ENCODE measurements at regions not wholly inside any gene's neighbourhood (a gene's known extent, or its start where the extent isn't known, plus 50 kb on each side); places are given as distances from the start of the nearest gene placed in this dataset.

DNA sequence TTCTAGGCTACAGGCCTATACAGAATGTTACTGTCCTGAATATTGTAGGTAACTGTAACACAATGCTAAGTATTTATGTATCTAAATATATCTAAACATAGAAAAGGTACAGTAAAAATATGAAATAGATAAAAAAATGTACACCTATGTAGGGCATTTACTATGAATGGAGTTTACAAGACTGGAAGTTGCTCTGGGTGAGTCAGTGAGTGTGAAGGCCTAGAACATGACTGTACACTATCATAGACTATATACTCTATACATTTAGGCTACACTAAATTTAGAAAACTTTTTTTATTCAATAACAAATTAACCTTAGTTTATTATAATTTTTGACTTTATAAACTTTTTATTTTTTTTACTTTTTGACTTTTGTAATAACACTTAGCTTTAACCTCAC is 136.9 kb downstream of the DUSP10 start:
- CTCF ChIA-PET, result no interaction called here
- Histone ChIP-seq H3K4me3 (ENCODE audit: low read depth in 2 of 2, low read length in 1 of 2) (no peak overlapping the region), H3K36me3 (replicated peaks in 1 of 2; ENCODE audit: control insufficient read depth in 1 of 2, insufficient read depth in 2 of 2, low read length in 1 of 2) (no peaks in the 10 kb centered on the region), H3K27me3 (ENCODE audit: insufficient read depth) (no peaks in the 10 kb centered on the region), H3K4me1 (ENCODE audit: control insufficient read depth in 1 of 2, insufficient read depth in 2 of 2, low read depth in 1 of 2, low read length in 1 of 2) (no peaks in the 10 kb centered on the region), H3K9me3 (no peaks in the 10 kb centered on the region), H3K4me2 (no peak overlapping the region), H2AFZ (ENCODE audit: low read depth) (0 out of 2 replicates have a peak overlapping the region, but pooled peaks have one; percentile 31), H4K20me1 (ENCODE audit: insufficient read depth) (no peaks in the 10 kb centered on the region), H3K79me2 (ENCODE audit: insufficient read depth) (no peaks in the 10 kb centered on the region), H3K9ac (no peak overlapping the region), H3K27ac (ENCODE audit: low read depth in 2 of 2, low read length in 1 of 2) (no peak overlapping the region), H3K9me2 (no peaks in the 10 kb centered on the region), H3F3A (replicated peaks; ENCODE audit: insufficient read depth) (no peaks in the 10 kb centered on the region)
- no peak for DNase-seq
- POLR2A ChIA-PET, result no interaction called here
- TF ChIP-seq, protein P1, sequence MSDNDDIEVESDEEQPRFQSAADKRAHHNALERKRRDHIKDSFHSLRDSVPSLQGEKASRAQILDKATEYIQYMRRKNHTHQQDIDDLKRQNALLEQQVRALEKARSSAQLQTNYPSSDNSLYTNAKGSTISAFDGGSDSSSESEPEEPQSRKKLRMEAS (IDR thresholded peaks at IDR 0.05; ENCODE audit: low read depth), result no peak
- TF ChIP-seq RAD21 (IDR thresholded peaks at IDR 0.05; ENCODE audit: low read length) (no peak), CHD2 (IDR thresholded peaks at IDR 0.05; ENCODE audit: low read length, partially characterized antibody) (no peak), RCOR1 (IDR thresholded peaks at IDR 0.05; ENCODE audit: low read length) (no peak), NFIC (IDR thresholded peaks at IDR 0.05; ENCODE audit: borderline replicate concordance) (no peak), ELF1 (IDR thresholded peaks at IDR 0.05) (no peak), MEF2A (IDR thresholded peaks at IDR 0.05; ENCODE audit: borderline replicate concordance, low read depth) (no peak), EZH2phosphoT487 (IDR thresholded peaks at IDR 0.05; ENCODE audit: borderline replicate concordance, low read depth) (no peak), YY1 (IDR thresholded peaks at IDR 0.05; ENCODE audit: low read depth) (no peak), FOSL2 (IDR thresholded peaks at IDR 0.05; ENCODE audit: borderline replicate concordance, low read depth) (no peak), RFX5 (IDR thresholded peaks at IDR 0.05; ENCODE audit: low read length) (no peak), RXRA (IDR thresholded peaks at IDR 0.05; ENCODE audit: borderline replicate concordance, low read depth) (no peak), TAF1 (IDR thresholded peaks at IDR 0.05; ENCODE audit: borderline replicate concordance, low read depth, low read length) (no peak), SIN3A (IDR thresholded peaks at IDR 0.05; ENCODE audit: borderline replicate concordance, low read depth, low read length) (no peak), EP300 (IDR thresholded peaks at IDR 0.05; ENCODE audit: borderline replicate concordance in 1 of 2, low read depth in 1 of 2, low read length in 1 of 2) (no peak), GATA2 (CRISPR knock-in tag; IDR thresholded peaks at IDR 0.05) (no peak)
- TF ChIP-seq, protein P2, sequence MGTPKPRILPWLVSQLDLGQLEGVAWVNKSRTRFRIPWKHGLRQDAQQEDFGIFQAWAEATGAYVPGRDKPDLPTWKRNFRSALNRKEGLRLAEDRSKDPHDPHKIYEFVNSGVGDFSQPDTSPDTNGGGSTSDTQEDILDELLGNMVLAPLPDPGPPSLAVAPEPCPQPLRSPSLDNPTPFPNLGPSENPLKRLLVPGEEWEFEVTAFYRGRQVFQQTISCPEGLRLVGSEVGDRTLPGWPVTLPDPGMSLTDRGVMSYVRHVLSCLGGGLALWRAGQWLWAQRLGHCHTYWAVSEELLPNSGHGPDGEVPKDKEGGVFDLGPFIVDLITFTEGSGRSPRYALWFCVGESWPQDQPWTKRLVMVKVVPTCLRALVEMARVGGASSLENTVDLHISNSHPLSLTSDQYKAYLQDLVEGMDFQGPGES (IDR thresholded peaks at IDR 0.05; ENCODE audit: low read depth, low read length), result no peak
- TF ChIP-seq, protein P3, sequence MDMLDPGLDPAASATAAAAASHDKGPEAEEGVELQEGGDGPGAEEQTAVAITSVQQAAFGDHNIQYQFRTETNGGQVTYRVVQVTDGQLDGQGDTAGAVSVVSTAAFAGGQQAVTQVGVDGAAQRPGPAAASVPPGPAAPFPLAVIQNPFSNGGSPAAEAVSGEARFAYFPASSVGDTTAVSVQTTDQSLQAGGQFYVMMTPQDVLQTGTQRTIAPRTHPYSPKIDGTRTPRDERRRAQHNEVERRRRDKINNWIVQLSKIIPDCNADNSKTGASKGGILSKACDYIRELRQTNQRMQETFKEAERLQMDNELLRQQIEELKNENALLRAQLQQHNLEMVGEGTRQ (IDR thresholded peaks at IDR 0.05; ENCODE audit: borderline replicate concordance, low read depth, low read length), result no peak

DNA sequence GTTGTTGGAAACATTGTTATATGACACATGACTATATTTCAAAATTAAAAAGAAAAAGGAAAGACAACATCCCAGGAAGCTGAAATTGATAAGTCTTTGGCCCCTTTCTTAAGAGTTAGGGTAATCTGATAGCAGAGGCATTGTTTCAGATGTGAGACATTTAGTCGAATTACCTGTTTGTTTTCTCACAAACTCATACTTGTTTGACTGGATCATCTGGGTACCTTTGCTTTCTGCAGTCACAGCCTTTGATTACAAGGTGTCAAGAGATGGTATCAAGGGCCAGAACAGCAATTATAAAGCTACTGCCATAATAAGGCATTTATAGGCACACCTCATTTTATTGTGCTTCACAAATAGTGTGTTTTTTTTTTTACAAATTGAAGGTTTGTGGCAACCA is 136.3 kb downstream of the DUSP10 start:
- Histone ChIP-seq H3K79me2 (ENCODE audit: insufficient read depth) (no peaks in the 10 kb centered on the region), H4K20me1 (ENCODE audit: insufficient read depth) (no peaks in the 10 kb centered on the region), H3K36me3 (replicated peaks in 1 of 2; ENCODE audit: control insufficient read depth in 1 of 2, insufficient read depth in 2 of 2, low read length in 1 of 2) (no peaks in the 10 kb centered on the region), H3K4me1 (ENCODE audit: control insufficient read depth in 1 of 2, insufficient read depth in 2 of 2, low read depth in 1 of 2, low read length in 1 of 2) (no peaks in the 10 kb centered on the region), H3F3A (replicated peaks; ENCODE audit: insufficient read depth) (no peaks in the 10 kb centered on the region), H3K9me3 (no peaks in the 10 kb centered on the region), H3K4me3 (ENCODE audit: low read depth in 2 of 2, low read length in 1 of 2) (no peak overlapping the region), H3K4me2 (no peak overlapping the region), H3K27ac (ENCODE audit: low read depth in 2 of 2, low read length in 1 of 2) (no peak overlapping the region), H3K9me2 (no peaks in the 10 kb centered on the region), H3K27me3 (ENCODE audit: insufficient read depth) (no peaks in the 10 kb centered on the region), H3K9ac (no peak overlapping the region), H2AFZ (ENCODE audit: low read depth) (no peak overlapping the region)
- CTCF ChIA-PET, result interaction anchor here (0.9 kb wide), 1 partner anchor 13 kb away, joined by 3 read pairs; no protein-coding TSS in a partner anchor
- POLR2A ChIA-PET, result no interaction called here
- no peak for DNase-seq
- WGBS (ENCODE audit: low lambda C conversion rate), result 59% methylated on average over 1 of the region's 1 CpG
- TF ChIP-seq FOSL2 (IDR thresholded peaks at IDR 0.05; ENCODE audit: borderline replicate concordance, low read depth) (no peak), POLR2AphosphoS5 (IDR thresholded peaks at IDR 0.05; ENCODE audit: low read depth, low read length) (no peak), SIN3A (IDR thresholded peaks at IDR 0.05; ENCODE audit: borderline replicate concordance, low read depth, low read length) (no peak), NRF1 (IDR thresholded peaks at IDR 0.05; ENCODE audit: low read depth, low read length) (no peak), TAF1 (IDR thresholded peaks at IDR 0.05; ENCODE audit: borderline replicate concordance, low read depth, low read length) (no peak), RXRA (IDR thresholded peaks at IDR 0.05; ENCODE audit: borderline replicate concordance, low read depth) (no peak), RCOR1 (IDR thresholded peaks at IDR 0.05; ENCODE audit: low read length) (no peak), MXI1 (IDR thresholded peaks at IDR 0.05; ENCODE audit: low read depth, low read length) (no peak), EZH2phosphoT487 (IDR thresholded peaks at IDR 0.05; ENCODE audit: borderline replicate concordance, low read depth) (no peak)
- TF ChIP-seq, protein P2 (IDR thresholded peaks at IDR 0.05; ENCODE audit: low read depth, low read length), result no peak
- TF ChIP-seq, protein P4, sequence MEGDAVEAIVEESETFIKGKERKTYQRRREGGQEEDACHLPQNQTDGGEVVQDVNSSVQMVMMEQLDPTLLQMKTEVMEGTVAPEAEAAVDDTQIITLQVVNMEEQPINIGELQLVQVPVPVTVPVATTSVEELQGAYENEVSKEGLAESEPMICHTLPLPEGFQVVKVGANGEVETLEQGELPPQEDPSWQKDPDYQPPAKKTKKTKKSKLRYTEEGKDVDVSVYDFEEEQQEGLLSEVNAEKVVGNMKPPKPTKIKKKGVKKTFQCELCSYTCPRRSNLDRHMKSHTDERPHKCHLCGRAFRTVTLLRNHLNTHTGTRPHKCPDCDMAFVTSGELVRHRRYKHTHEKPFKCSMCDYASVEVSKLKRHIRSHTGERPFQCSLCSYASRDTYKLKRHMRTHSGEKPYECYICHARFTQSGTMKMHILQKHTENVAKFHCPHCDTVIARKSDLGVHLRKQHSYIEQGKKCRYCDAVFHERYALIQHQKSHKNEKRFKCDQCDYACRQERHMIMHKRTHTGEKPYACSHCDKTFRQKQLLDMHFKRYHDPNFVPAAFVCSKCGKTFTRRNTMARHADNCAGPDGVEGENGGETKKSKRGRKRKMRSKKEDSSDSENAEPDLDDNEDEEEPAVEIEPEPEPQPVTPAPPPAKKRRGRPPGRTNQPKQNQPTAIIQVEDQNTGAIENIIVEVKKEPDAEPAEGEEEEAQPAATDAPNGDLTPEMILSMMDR (IDR thresholded peaks at IDR 0.05), result no peak
- TF ChIP-seq, protein P3 (IDR thresholded peaks at IDR 0.05; ENCODE audit: borderline replicate concordance, low read depth, low read length), result no peak
